HL-60 (cell line): ENCODE measurements at regions not wholly inside any gene's neighbourhood (a gene's known extent, or its start where the extent isn't known, plus 50 kb on each side); places are given as distances from the start of the nearest gene placed in this dataset.

Experiments used
- CTCF ChIP-seq: IDR thresholded peaks from one replicate; pipeline ENCODE4 v1.5.1; 2011; ENCODE audit warnings: low read length, control low read depth, inconsistent platforms; ENCODE audit not compliant: insufficient read depth
- SPI1 ChIP-seq: IDR thresholded peaks from 2 replicates; pipeline ENCODE4 v1.6.1; 2012; ENCODE audit warnings: low read depth, mild to moderate bottlenecking, borderline replicate concordance

- no peak for TF ChIP-seq CTCF
- no peak for TF ChIP-seq SPI1
Measured at GRCh38 chr7:106370542-106370941, 85.8 kb upstream of the NAMPT start.
